B cell (primary cell): ENCODE measurements at regions not wholly inside any gene's neighbourhood (a gene's known extent, or its start where the extent isn't known, plus 50 kb on each side); places are given as distances from the start of the nearest gene placed in this dataset.

Experiments used
- EZH2 ChIP-seq: IDR thresholded peaks from 2 replicates; pipeline ENCODE4 v1.6.1; 2012; ENCODE audit warnings: borderline replicate concordance, low read depth, mild to moderate bottlenecking, moderate library complexity, low read length; ENCODE audit not compliant: insufficient read depth, poor library complexity, severe bottlenecking
- TF ChIP-seq, protein P1 (sequence below): fragments of 200-600 bp; IDR thresholded peaks from one replicate; pipeline ENCODE4 v1.8.0; 2022; ENCODE audit warnings: antibody characterized with exemption, mild to moderate bottlenecking

DNA sequence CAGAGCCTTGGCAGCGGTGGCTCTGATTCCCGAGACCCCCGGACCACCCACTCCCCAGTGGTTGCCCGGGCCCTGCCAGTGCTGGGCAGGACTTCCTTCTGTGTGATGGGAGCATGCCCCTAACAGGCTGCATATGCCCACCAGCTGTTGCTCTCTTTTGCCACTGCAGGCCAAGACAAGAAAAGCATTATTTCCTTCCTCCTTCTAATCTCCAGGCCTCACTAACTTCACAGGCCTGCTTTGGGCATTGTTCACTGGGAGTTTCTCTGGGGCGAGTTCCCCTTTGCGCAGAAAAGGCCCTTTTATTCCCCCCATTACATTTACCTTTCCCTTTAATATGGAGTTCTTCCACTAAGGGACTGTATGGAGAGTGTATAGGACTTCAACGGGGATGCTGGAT lies 249.1 kb upstream of the SIX2 start:
- TF ChIP-seq EZH2 = no peak
- TF ChIP-seq, protein P1, sequence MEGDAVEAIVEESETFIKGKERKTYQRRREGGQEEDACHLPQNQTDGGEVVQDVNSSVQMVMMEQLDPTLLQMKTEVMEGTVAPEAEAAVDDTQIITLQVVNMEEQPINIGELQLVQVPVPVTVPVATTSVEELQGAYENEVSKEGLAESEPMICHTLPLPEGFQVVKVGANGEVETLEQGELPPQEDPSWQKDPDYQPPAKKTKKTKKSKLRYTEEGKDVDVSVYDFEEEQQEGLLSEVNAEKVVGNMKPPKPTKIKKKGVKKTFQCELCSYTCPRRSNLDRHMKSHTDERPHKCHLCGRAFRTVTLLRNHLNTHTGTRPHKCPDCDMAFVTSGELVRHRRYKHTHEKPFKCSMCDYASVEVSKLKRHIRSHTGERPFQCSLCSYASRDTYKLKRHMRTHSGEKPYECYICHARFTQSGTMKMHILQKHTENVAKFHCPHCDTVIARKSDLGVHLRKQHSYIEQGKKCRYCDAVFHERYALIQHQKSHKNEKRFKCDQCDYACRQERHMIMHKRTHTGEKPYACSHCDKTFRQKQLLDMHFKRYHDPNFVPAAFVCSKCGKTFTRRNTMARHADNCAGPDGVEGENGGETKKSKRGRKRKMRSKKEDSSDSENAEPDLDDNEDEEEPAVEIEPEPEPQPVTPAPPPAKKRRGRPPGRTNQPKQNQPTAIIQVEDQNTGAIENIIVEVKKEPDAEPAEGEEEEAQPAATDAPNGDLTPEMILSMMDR = no peak
